GM23338 (cell line): ENCODE measurements at regions not wholly inside any gene's neighbourhood (a gene's known extent, or its start where the extent isn't known, plus 50 kb on each side); places are given as distances from the start of the nearest gene placed in this dataset.

Experiments
- ATAC-seq: fragments of 200-7000 bp; cut with Tn5 transposase; 3 replicates; pipeline ENCODE4 v1.9.1; 2020
- DNase-seq: peaks from one replicate; pipeline ENCODE4 v3.0.0-alpha.2; 2015; ENCODE audit warnings: low spot score
- H2AFZ ChIP-seq: fragments of 200-600 bp; sonication (generic); 2 replicates; pipeline ENCODE4 v1.8.0; 2016; ENCODE audit warnings: antibody characterized with exemption, mild to moderate bottlenecking, moderate library complexity
- H3F3A ChIP-seq: fragments of 200-600 bp; sonication (generic); replicated peaks from 2 replicates; pipeline ENCODE4 v1.8.0; 2017; ENCODE audit warnings: antibody characterized with exemption, mixed run types, low read depth
- H3K27ac ChIP-seq: fragments of 200-600 bp; sonication (generic); 2 replicates; pipeline ENCODE4 v1.6.1; 2016; ENCODE audit warnings: low read depth
- H3K27me3 ChIP-seq: fragments of 200-600 bp; sonication (generic); 2 replicates; pipeline ENCODE4 v1.8.0; 2016; ENCODE audit warnings: mild to moderate bottlenecking, mixed run types, moderate library complexity; ENCODE audit not compliant: insufficient read depth
- H3K36me3 ChIP-seq: fragments of 200-600 bp; sonication (generic); 2 replicates; pipeline ENCODE4 v1.8.0; 2016; ENCODE audit warnings: mild to moderate bottlenecking; ENCODE audit not compliant: insufficient read depth
- H3K4me1 ChIP-seq: fragments of 200-600 bp; sonication (generic); 2 replicates; pipeline ENCODE4 v1.8.0; 2016; ENCODE audit warnings: mild to moderate bottlenecking, moderate library complexity; ENCODE audit not compliant: insufficient read depth
- H3K4me2 ChIP-seq: fragments of 200-600 bp; sonication (generic); 2 replicates; pipeline ENCODE4 v1.7.1; 2017; ENCODE audit warnings: mixed run types
- H3K4me3 ChIP-seq: fragments of 200-600 bp; sonication (generic); 2 replicates; pipeline ENCODE4 v1.6.1; 2016; ENCODE audit warnings: mixed run types
- H3K79me2 ChIP-seq: fragments of 200-600 bp; sonication (generic); replicated peaks from 2 replicates; pipeline ENCODE4 v1.8.0; 2017; ENCODE audit warnings: mild to moderate bottlenecking; ENCODE audit not compliant: insufficient read depth
- H3K9me2 ChIP-seq: fragments of 200-600 bp; sonication (generic); 2 replicates; pipeline ENCODE4 v1.8.0; 2017; ENCODE audit not compliant: insufficient read depth
- H4K20me1 ChIP-seq: fragments of 200-600 bp; sonication (generic); replicated peaks from 2 replicates; pipeline ENCODE4 v1.8.0; 2017; ENCODE audit warnings: mild to moderate bottlenecking; ENCODE audit not compliant: insufficient read depth
- H3K27ac Mint-ChIP-seq: 2 replicates; pipeline ENCODE4 v1.8.0; 2020; ENCODE audit warnings: inconsistent platforms, mild to moderate bottlenecking, moderate library complexity, mixed read lengths
- H3K27me3 Mint-ChIP-seq: 3 replicates; pipeline ENCODE4 v1.8.0; 2022; ENCODE audit warnings: low read depth, mild to moderate bottlenecking, moderate library complexity, mixed read lengths, inconsistent platforms; ENCODE audit not compliant: insufficient read depth, poor library complexity
- H3K36me3 Mint-ChIP-seq: 3 replicates; pipeline ENCODE4 v1.8.0; 2021; ENCODE audit warnings: low read depth, mild to moderate bottlenecking, inconsistent platforms, moderate library complexity, mixed read lengths
- H3K4me1 Mint-ChIP-seq: 3 replicates; pipeline ENCODE4 v1.8.0; 2020; ENCODE audit warnings: mild to moderate bottlenecking, inconsistent platforms, mixed read lengths
- H3K4me3 Mint-ChIP-seq: 3 replicates; pipeline ENCODE4 v1.8.0; 2021; ENCODE audit warnings: moderate library complexity, mild to moderate bottlenecking, inconsistent platforms, mixed read lengths
- H3K9me3 Mint-ChIP-seq: 3 replicates; pipeline ENCODE4 v1.8.0; 2020; ENCODE audit warnings: moderate library complexity, mild to moderate bottlenecking, inconsistent platforms, mixed read lengths
- CREB1 ChIP-seq: fragments of 250-450 bp; sonication (Bioruptor Pico); IDR thresholded peaks from 2 replicates; pipeline ENCODE4 v1.5.0; 2020; ENCODE audit warnings: low read depth, mild to moderate bottlenecking, moderate library complexity
- CTCF ChIP-seq, 2 experiments: fragments of 200-600 bp in 1 of 2; sonication (generic) in 1 of 2; conservative IDR thresholded peaks; 2 replicates each; pipeline versions ENCODE4 v1.5.1 to v1.6.1; 2016 to 2017; ENCODE audit warnings: antibody characterized with exemption in 2 of 2, low read depth in 2 of 2, mild to moderate bottlenecking in 2 of 2, moderate library complexity in 1 of 2
- ETS1 ChIP-seq: IDR thresholded peaks from 2 replicates; pipeline ENCODE4 v1.6.1; 2016; ENCODE audit warnings: antibody characterized with exemption
- EZH2 ChIP-seq: fragments of 200-600 bp; sonication (generic); IDR thresholded peaks from one replicate; pipeline ENCODE4 v1.8.0; 2017; ENCODE audit warnings: antibody characterized with exemption, mild to moderate bottlenecking, low read depth; ENCODE audit not compliant: unreplicated experiment
- EZH2phosphoT487 ChIP-seq: fragments of 200-600 bp; sonication (generic); IDR thresholded peaks from one replicate; pipeline ENCODE4 v1.8.1; 2018; ENCODE audit warnings: antibody characterized with exemption; ENCODE audit not compliant: unreplicated experiment
- JUNB ChIP-seq: IDR thresholded peaks from one replicate; pipeline ENCODE4 v1.6.1; 2016; ENCODE audit warnings: antibody characterized with exemption; ENCODE audit not compliant: unreplicated experiment
- NANOG ChIP-seq: IDR thresholded peaks from 2 replicates; pipeline ENCODE4 v1.6.1; 2016; ENCODE audit warnings: antibody characterized with exemption, borderline replicate concordance
- POLR2AphosphoS5 ChIP-seq: IDR thresholded peaks from 2 replicates; pipeline ENCODE4 v1.6.1; 2016; ENCODE audit warnings: antibody characterized with exemption, low read depth
- REST ChIP-seq: IDR thresholded peaks from one replicate; pipeline ENCODE4 v1.6.1; 2018; ENCODE audit warnings: antibody characterized with exemption; ENCODE audit not compliant: unreplicated experiment
- STAT1 ChIP-seq: IDR thresholded peaks from one replicate; pipeline ENCODE4 v1.6.1; 2016; ENCODE audit warnings: antibody characterized with exemption; ENCODE audit not compliant: unreplicated experiment
- ZNF114 ChIP-seq: fragments of 250-450 bp; sonication (Bioruptor Pico); IDR thresholded peaks from 2 replicates; pipeline ENCODE4 v1.5.0; 2020; ENCODE audit warnings: mild to moderate bottlenecking, moderate library complexity
- ZNF331 ChIP-seq: fragments of 250-450 bp; sonication (Bioruptor Pico); IDR thresholded peaks from 2 replicates; pipeline ENCODE4 v1.5.0; 2020; ENCODE audit warnings: low read depth, mild to moderate bottlenecking, moderate library complexity
- ZNF462 ChIP-seq: fragments of 250-450 bp; sonication (Bioruptor Pico); IDR thresholded peaks from 2 replicates; pipeline ENCODE4 v1.5.0; 2020; ENCODE audit warnings: mild to moderate bottlenecking, moderate library complexity

GRCh38 chr9:94165592-94166235 lies 81.5 kb downstream of the PTPDC1 start:
- H4K20me1 ChIP-seq: peaks cover 31% of the 10 kb centered on the region
- Mint-ChIP-seq H3K27ac (peak overlapping the region; percentile 93), H3K27me3 (no peaks in the 10 kb centered on the region), H3K9me3 (peaks cover 4% of the 10 kb centered on the region), H3K4me3 (peak overlapping the region; percentile 66), H3K4me1 (peaks cover 24% of the 10 kb centered on the region), H3K36me3 (peaks cover 18% of the 10 kb centered on the region)
- H3K27ac ChIP-seq: no peak overlapping the region
- H3K79me2 ChIP-seq: peaks cover 38% of the 10 kb centered on the region
- peak overlapping the region; percentile 33; the same call in 1 of the 2 replicates for H2AFZ ChIP-seq
- H3K36me3 ChIP-seq: no peaks in the 10 kb centered on the region
- H3F3A ChIP-seq: no peaks in the 10 kb centered on the region; the same call in 1 of the 2 replicates
- peaks cover 18% of the 10 kb centered on the region for H3K4me1 ChIP-seq
- DNase-seq (peak; percentile 97), ATAC-seq (peak; percentile 91)
- no peaks in the 10 kb centered on the region for H3K27me3 ChIP-seq
- H3K4me3 ChIP-seq: peak overlapping the region; percentile 69
- H3K4me2 ChIP-seq: peak overlapping the region; percentile 67
- no peak for TF ChIP-seq CTCF (conservative IDR thresholded peaks at IDR 0.05; ENCODE audit: low read depth in 2 of 2)
- no peak for TF ChIP-seq ZNF331 (CRISPR knock-in tag)
- TF ChIP-seq EZH2phosphoT487: no peak
- TF ChIP-seq ZNF114 (CRISPR knock-in tag): peak; percentile 84; the same call in 1 of the 2 replicates
- TF ChIP-seq JUNB: no peak
- no peak for TF ChIP-seq ZNF462 (CRISPR knock-in tag)
- peak; percentile 64 for TF ChIP-seq REST
- TF ChIP-seq CREB1 (CRISPR knock-in tag): peak; percentile 80
- TF ChIP-seq POLR2AphosphoS5: peak; percentile 66; the same call in 1 of the 2 replicates
- no peak for TF ChIP-seq NANOG
- no peak for TF ChIP-seq ETS1
- no peak for TF ChIP-seq EZH2
- no peak for TF ChIP-seq STAT1
- H3K9me2 ChIP-seq: no peaks in the 10 kb centered on the region
